GM23338 (cell line): ENCODE measurements at regions not wholly inside any gene's neighbourhood (a gene's known extent, or its start where the extent isn't known, plus 50 kb on each side); places are given as distances from the start of the nearest gene placed in this dataset.

Experiments
- CREB1 ChIP-seq: fragments of 250-450 bp; sonication (Bioruptor Pico); IDR thresholded peaks from 2 replicates; pipeline ENCODE4 v1.5.0; 2020; ENCODE audit warnings: low read depth, mild to moderate bottlenecking, moderate library complexity
- EZH2 ChIP-seq: fragments of 200-600 bp; sonication (generic); IDR thresholded peaks from one replicate; pipeline ENCODE4 v1.8.0; 2017; ENCODE audit warnings: antibody characterized with exemption, mild to moderate bottlenecking, low read depth; ENCODE audit not compliant: unreplicated experiment
- JUNB ChIP-seq: IDR thresholded peaks from one replicate; pipeline ENCODE4 v1.6.1; 2016; ENCODE audit warnings: antibody characterized with exemption; ENCODE audit not compliant: unreplicated experiment
- POLR2AphosphoS5 ChIP-seq: IDR thresholded peaks from 2 replicates; pipeline ENCODE4 v1.6.1; 2016; ENCODE audit warnings: antibody characterized with exemption, low read depth
- TF ChIP-seq, protein P1 (sequence below), 2 experiments: fragments of 200-600 bp in 1 of 2; sonication (generic) in 1 of 2; conservative IDR thresholded peaks; 2 replicates each; pipeline versions ENCODE4 v1.5.1 to v1.6.1; 2016 to 2017; ENCODE audit warnings: antibody characterized with exemption in 2 of 2, low read depth in 2 of 2, mild to moderate bottlenecking in 2 of 2, moderate library complexity in 1 of 2

DNA sequence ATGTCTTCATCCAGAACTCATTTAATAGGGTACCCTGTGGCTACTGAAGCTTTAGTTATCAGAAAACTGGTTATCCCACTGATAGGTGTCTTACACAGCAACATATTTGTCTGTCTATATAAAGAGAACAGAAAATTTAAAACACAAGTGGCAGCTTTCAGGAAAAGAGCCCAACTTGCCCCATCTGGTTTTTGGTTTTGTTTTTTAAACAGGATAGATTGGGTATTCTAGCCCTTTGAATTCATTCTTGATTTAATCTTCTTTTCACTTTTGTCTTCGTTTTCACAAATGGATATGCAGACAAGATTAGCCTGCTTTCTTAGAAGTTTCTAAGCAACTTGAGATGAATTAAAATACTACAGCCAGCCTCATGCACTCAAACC, 91.3 kb downstream of the KLF6 start:
- TF ChIP-seq, protein P1, sequence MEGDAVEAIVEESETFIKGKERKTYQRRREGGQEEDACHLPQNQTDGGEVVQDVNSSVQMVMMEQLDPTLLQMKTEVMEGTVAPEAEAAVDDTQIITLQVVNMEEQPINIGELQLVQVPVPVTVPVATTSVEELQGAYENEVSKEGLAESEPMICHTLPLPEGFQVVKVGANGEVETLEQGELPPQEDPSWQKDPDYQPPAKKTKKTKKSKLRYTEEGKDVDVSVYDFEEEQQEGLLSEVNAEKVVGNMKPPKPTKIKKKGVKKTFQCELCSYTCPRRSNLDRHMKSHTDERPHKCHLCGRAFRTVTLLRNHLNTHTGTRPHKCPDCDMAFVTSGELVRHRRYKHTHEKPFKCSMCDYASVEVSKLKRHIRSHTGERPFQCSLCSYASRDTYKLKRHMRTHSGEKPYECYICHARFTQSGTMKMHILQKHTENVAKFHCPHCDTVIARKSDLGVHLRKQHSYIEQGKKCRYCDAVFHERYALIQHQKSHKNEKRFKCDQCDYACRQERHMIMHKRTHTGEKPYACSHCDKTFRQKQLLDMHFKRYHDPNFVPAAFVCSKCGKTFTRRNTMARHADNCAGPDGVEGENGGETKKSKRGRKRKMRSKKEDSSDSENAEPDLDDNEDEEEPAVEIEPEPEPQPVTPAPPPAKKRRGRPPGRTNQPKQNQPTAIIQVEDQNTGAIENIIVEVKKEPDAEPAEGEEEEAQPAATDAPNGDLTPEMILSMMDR (conservative IDR thresholded peaks at IDR 0.05; ENCODE audit: low read depth in 2 of 2) = no peak
- TF ChIP-seq JUNB = no peak
- TF ChIP-seq POLR2AphosphoS5 = no peak
- no peak for TF ChIP-seq EZH2
- TF ChIP-seq CREB1 (CRISPR knock-in tag) = no peak
